Non-pigmented ciliary epithelial cell (primary cell): ENCODE measurements at regions not wholly inside any gene's neighbourhood (a gene's known extent, or its start where the extent isn't known, plus 50 kb on each side); places are given as distances from the start of the nearest gene placed in this dataset.

Source experiments
- DNase-seq: peaks from one replicate; pipeline ENCODE4 v3.0.0-alpha.2; 2010; ENCODE audit warnings: low read depth

DNA sequence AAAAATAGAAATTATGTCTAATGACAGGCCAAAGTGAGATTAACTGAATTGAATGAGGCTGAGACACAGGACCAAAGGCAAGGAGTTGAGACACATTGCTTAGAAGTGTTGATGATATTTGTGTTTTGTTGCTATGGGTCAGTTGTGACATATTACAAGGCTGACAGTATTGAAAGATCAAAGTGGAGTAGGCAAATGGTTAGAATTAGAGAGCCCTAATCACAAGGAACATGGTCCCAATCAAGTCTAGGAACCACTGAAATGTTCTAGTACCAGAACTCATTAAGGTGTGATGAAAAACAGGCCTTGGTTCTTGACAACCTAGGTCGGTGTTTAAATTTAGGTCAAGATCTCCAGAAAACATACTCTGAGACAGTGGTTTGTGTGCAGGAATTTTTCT, 896.3 kb upstream of the HS3ST1 start:
- DNase-seq = no peak

GRCh38 chr4:12319765-12320164, 891.1 kb upstream of the HS3ST1 start:
- DNase-seq = no peak

- no peak for DNase-seq
These were observed 876.2 kb upstream of the HS3ST1 start for GRCh38 chr4:12304905-12305304.

- no peak for DNase-seq
These were observed 867.7 kb upstream of the HS3ST1 start for GRCh38 chr4:12296366-12296765.

GRCh38 chr4:12293906-12294525, 865.3 kb upstream of the HS3ST1 start:
- DNase-seq = no peak

DNA sequence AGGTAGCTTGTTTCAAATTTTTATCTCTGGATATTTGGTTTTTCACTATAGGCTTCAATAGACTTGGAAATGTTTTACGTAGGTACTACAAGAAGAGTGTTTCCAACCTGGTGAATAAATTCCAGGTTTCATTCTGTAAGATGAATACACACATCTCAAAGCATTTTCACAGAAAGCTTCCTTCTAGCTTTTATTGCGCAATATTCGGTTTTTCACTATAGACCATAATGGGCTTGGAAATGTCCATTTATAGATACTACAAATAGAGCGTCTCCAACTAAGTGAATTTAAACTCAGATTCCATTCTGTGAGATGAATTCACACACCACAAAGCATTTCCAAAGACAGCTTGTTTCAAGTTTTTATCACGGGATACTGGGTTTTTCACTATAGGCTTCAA, 857.7 kb upstream of the HS3ST1 start:
- no peak for DNase-seq

- DNase-seq = no peak
These were observed 841.9 kb upstream of the HS3ST1 start for GRCh38 chr4:12270546-12270945.

DNA sequence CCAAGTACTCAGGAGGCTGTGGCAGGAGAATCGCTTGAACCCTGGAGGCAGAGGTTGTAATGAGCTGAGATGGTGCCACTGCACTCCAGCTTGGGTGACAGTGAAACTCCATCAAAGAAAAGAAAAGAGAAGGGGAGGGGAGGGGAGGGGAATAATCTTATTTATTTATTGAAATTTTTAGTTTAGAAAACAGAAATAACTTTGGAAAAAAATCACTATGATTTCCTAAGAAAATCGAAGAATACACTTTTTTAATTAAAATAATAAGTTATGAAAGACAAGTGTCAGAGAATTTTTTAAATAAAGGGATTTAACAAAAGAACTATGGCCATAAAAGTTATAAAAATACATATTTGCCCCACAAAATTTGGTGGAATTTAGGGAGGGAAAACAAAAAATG, 836.9 kb upstream of the HS3ST1 start:
- DNase-seq = no peak

DNA sequence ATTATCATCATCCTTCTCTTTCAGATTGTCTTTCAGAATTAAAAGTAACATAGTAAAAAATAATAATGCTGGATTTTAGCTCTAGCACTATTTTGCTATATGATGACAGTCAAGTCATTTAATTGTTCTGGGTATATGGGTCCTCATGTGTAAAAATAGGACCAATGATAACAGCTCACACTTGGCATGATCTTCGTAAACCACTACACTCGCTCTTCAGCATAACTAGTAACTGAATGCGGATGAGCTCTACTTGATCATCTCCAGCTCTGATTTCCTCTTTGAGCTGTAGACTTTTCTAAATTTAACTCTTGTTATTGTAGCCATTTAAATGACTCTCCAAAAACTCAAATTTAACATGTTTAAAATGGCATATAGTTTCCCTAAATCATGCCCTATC, 831.8 kb upstream of the HS3ST1 start:
- DNase-seq = no peak

GRCh38 chr4:12244973-12245372, 816.3 kb upstream of the HS3ST1 start:
- DNase-seq = no peak

GRCh38 chr4:12242354-12242753, 813.7 kb upstream of the HS3ST1 start:
- no peak for DNase-seq

GRCh38 chr4:12239897-12240636, 811.4 kb upstream of the HS3ST1 start:
- no peak for DNase-seq

- DNase-seq = no peak
These were observed 802.4 kb upstream of the HS3ST1 start for GRCh38 chr4:12231098-12231497.

GRCh38 chr4:12221031-12221430, 792.3 kb upstream of the HS3ST1 start:
- no peak for DNase-seq

GRCh38 chr4:12211636-12212035, 782.9 kb upstream of the HS3ST1 start:
- no peak for DNase-seq

GRCh38 chr4:12207396-12207795, 778.7 kb upstream of the HS3ST1 start:
- DNase-seq = no peak

GRCh38 chr4:12206091-12206490, 777.4 kb upstream of the HS3ST1 start:
- DNase-seq = no peak

- DNase-seq = no peak
These were observed 775.3 kb upstream of the HS3ST1 start for GRCh38 chr4:12203945-12204344.

GRCh38 chr4:12200226-12200625, 771.5 kb upstream of the HS3ST1 start:
- no peak for DNase-seq

GRCh38 chr4:12186526-12186925, 757.8 kb upstream of the HS3ST1 start:
- no peak for DNase-seq

GRCh38 chr4:12178614-12179610, 750.2 kb upstream of the HS3ST1 start:
- no peak for DNase-seq

DNA sequence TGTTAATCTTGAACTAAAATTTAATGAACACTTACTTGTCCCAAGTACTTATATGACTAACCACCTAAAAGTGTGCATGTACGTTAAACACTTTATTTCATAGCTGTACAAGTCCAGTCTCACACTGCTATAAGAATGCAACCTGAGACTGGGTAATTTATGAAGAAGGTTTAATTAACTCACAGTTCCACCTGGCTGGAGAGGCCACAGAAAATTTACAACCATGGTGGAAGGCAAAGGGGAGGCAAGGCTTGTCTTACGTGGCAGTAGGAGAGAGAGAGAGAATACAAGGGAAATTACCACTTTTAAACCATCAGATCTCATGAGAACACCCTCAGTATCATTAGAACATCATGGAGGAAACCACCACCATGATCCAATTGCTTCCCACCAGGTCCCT, 748.7 kb upstream of the HS3ST1 start:
- no peak for DNase-seq

- no peak for DNase-seq
These were observed 744.8 kb upstream of the HS3ST1 start for GRCh38 chr4:12173496-12173895.
